Gastroesophageal sphincter (tissue), 3 donors: ENCODE measurements at regions not wholly inside any gene's neighbourhood (a gene's known extent, or its start where the extent isn't known, plus 50 kb on each side); places are given as distances from the start of the nearest gene placed in this dataset.

Experiments used
- CTCF ChIP-seq, 4 experiments: fragments of 200-600 bp in 2 of 4; fragments of 450-650 bp in 2 of 4; sonication (generic) in 1 of 4; IDR thresholded peaks; one replicate each; pipeline ENCODE4 v1.5.1; 2017 to 2019; ENCODE audit warnings: antibody characterized with exemption in 4 of 4, mild to moderate bottlenecking in 2 of 4, moderate library complexity in 2 of 4
- POLR2A ChIP-seq, 2 donors: fragments of 450-650 bp; IDR thresholded peaks; one replicate each; pipeline ENCODE4 v1.6.1; 2017; ENCODE audit warnings: antibody characterized with exemption in 2 of 2, mild to moderate bottlenecking in 2 of 2, moderate library complexity in 1 of 2

- TF ChIP-seq POLR2A (IDR thresholded peaks at IDR 0.05) (no peak), CTCF (IDR thresholded peaks at IDR 0.05) (no peak)
Observed at GRCh38 chr13:107301724-107302374, 733.9 kb upstream of the ARGLU1 start.
